DOHH2 (cell line): ENCODE measurements at regions not wholly inside any gene's neighbourhood (a gene's known extent, or its start where the extent isn't known, plus 50 kb on each side); places are given as distances from the start of the nearest gene placed in this dataset.

Experiments
- H3F3A ChIP-seq: fragments of 200-600 bp; sonication (generic), shearing (Covaris generic); 2 replicates; pipeline ENCODE4 v1.6.0; 2016; ENCODE audit warnings: antibody characterized with exemption, mild to moderate bottlenecking; ENCODE audit not compliant: control insufficient read depth, insufficient read depth
- H3K27ac ChIP-seq: fragments of 200-600 bp; sonication (generic); 2 replicates; pipeline ENCODE4 v1.5.1; 2014; ENCODE audit warnings: low read depth, mild to moderate bottlenecking, low read length, moderate library complexity
- H3K27me3 ChIP-seq: fragments of 200-600 bp; sonication (generic); 2 replicates; pipeline ENCODE4 v1.6.1; 2014; ENCODE audit warnings: mild to moderate bottlenecking, low read length, mixed read lengths; ENCODE audit not compliant: control insufficient read depth
- H3K36me3 ChIP-seq: fragments of 200-600 bp; sonication (generic); 2 replicates; pipeline ENCODE4 v1.6.1; 2014; ENCODE audit warnings: mild to moderate bottlenecking, low read length, moderate library complexity, mixed read lengths; ENCODE audit not compliant: control insufficient read depth
- H3K4me1 ChIP-seq: fragments of 200-600 bp; sonication (generic); 2 replicates; pipeline ENCODE4 v1.6.1; 2014; ENCODE audit warnings: mild to moderate bottlenecking, low read length, mixed read lengths; ENCODE audit not compliant: control insufficient read depth
- H3K4me2 ChIP-seq: fragments of 200-600 bp; sonication (generic); 2 replicates; pipeline ENCODE4 v1.6.0; 2014; ENCODE audit warnings: mild to moderate bottlenecking, low read length, moderate library complexity
- H3K4me3 ChIP-seq: fragments of 200-600 bp; sonication (generic); 2 replicates; pipeline ENCODE4 v1.5.1; 2014; ENCODE audit warnings: mild to moderate bottlenecking, low read length, mixed read lengths
- H3K79me2 ChIP-seq: fragments of 200-600 bp; sonication (generic); 2 replicates; pipeline ENCODE4 v1.6.1; 2014; ENCODE audit warnings: mild to moderate bottlenecking, low read length, mixed read lengths; ENCODE audit not compliant: control insufficient read depth
- H3K9me2 ChIP-seq: fragments of 200-600 bp; sonication (generic); replicated peaks from 2 replicates; pipeline ENCODE4 v1.6.1; 2014; ENCODE audit warnings: mild to moderate bottlenecking, low read length, mixed read lengths; ENCODE audit not compliant: control insufficient read depth
- H3K9me3 ChIP-seq: fragments of 200-600 bp; sonication (generic); 2 replicates; pipeline ENCODE4 v1.6.1; 2014; ENCODE audit warnings: antibody characterized with exemption, low read length, mixed read lengths; ENCODE audit not compliant: control insufficient read depth, insufficient read depth
- H4K20me1 ChIP-seq: fragments of 200-600 bp; sonication (generic); 2 replicates; pipeline ENCODE4 v1.6.0; 2014; ENCODE audit warnings: low read depth, mild to moderate bottlenecking, antibody characterized with exemption, low read length, moderate library complexity; ENCODE audit not compliant: control insufficient read depth, insufficient read depth
- CTCF ChIP-seq: fragments of 200-600 bp; sonication (generic); IDR thresholded peaks from one replicate; pipeline ENCODE4 v1.5.1; 2014; ENCODE audit warnings: antibody characterized with exemption, mild to moderate bottlenecking, low read depth, low read length; ENCODE audit not compliant: poor library complexity, severe bottlenecking
- EZH2phosphoT487 ChIP-seq: fragments of 200-600 bp; sonication (generic); IDR thresholded peaks from 2 replicates; pipeline ENCODE4 v1.6.1; 2017; ENCODE audit warnings: borderline replicate concordance, mild to moderate bottlenecking, antibody characterized with exemption, low read length, moderate library complexity, mixed read lengths

GRCh38 chr2:212667751-212668316, 129.2 kb upstream of the ERBB4 start:
- no peak overlapping the region for H3K27ac ChIP-seq
- no peaks in the 10 kb centered on the region for H3K9me3 ChIP-seq
- no peaks in the 10 kb centered on the region for H3K9me2 ChIP-seq
- no peaks in the 10 kb centered on the region for H3K79me2 ChIP-seq
- H3K4me3 ChIP-seq = no peak overlapping the region
- H4K20me1 ChIP-seq = no peaks in the 10 kb centered on the region
- TF ChIP-seq EZH2phosphoT487 = no peak
- no peak for TF ChIP-seq CTCF
- no peaks in the 10 kb centered on the region for H3F3A ChIP-seq
- H3K27me3 ChIP-seq = no peaks in the 10 kb centered on the region
- no peaks in the 10 kb centered on the region for H3K36me3 ChIP-seq
- H3K4me2 ChIP-seq = no peak overlapping the region
- no peaks in the 10 kb centered on the region for H3K4me1 ChIP-seq

GRCh38 chr2:212665948-212666347, 127.3 kb upstream of the ERBB4 start:
- no peaks in the 10 kb centered on the region for H3K4me1 ChIP-seq
- no peak overlapping the region for H3K4me3 ChIP-seq
- TF ChIP-seq EZH2phosphoT487 (no peak), CTCF (no peak)
- H3K9me3 ChIP-seq = no peaks in the 10 kb centered on the region
- no peaks in the 10 kb centered on the region for H3K27me3 ChIP-seq
- H3K79me2 ChIP-seq = no peaks in the 10 kb centered on the region
- no peak overlapping the region for H3K27ac ChIP-seq
- no peaks in the 10 kb centered on the region for H3K9me2 ChIP-seq
- H3K36me3 ChIP-seq = no peaks in the 10 kb centered on the region
- H4K20me1 ChIP-seq = no peaks in the 10 kb centered on the region
- H3K4me2 ChIP-seq = no peak overlapping the region
- no peaks in the 10 kb centered on the region for H3F3A ChIP-seq

- H3K36me3 ChIP-seq = no peaks in the 10 kb centered on the region
Observed at GRCh38 chr2:212659441-212659840, 120.8 kb upstream of the ERBB4 start.

More at GRCh38 chr2:212659441-212659840, 120.8 kb upstream of the ERBB4 start:
- Histone ChIP-seq H3K4me3 (no peak overlapping the region), H4K20me1 (no peaks in the 10 kb centered on the region), H3K79me2 (no peaks in the 10 kb centered on the region), H3K27ac (no peak overlapping the region), H3K4me1 (no peaks in the 10 kb centered on the region), H3F3A (no peaks in the 10 kb centered on the region), H3K27me3 (no peaks in the 10 kb centered on the region), H3K9me2 (no peaks in the 10 kb centered on the region), H3K4me2 (no peak overlapping the region), H3K9me3 (no peaks in the 10 kb centered on the region)
- TF ChIP-seq CTCF (no peak), EZH2phosphoT487 (no peak)
